ENCODE measurements at regions not wholly inside any gene's neighbourhood (a gene's known extent, or its start where the extent isn't known, plus 50 kb on each side); places are given as distances from the start of the nearest gene placed in this dataset.

GRCh38 chr15:31230630-31231485 lies 95.8 kb upstream of the KLF13 start:
- no peak overlapping the region for H3K27ac ChIP-seq (ENCODE audit: low read depth, low read length)

DNA sequence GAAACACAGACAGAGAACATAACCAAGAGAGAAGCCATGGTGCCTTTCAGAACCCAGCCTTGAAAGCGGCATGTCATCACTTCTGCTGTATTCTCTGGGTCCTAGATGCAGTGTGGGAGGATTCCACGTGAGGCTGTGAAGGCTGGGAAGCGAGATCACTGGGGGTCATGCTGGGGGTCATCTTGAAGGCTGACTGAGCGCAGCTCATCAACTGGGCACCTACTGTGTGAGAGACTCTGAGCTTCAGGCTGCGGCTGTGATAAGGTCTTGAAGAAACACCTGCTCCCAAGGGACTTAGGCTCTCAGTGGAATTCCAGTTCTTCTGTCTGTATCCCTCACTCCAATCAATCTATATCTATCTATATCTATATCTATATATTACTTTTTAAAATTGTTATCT lies 91.8 kb upstream of the KLF13 start:
- H3K27me3 ChIP-seq (ENCODE audit: control insufficient read depth in 2 of 2, insufficient read depth in 2 of 2, low read length in 2 of 2), result no peaks in the 10 kb centered on the region
- intact Hi-C loops (cut with micrococcal nuclease), result no loop called here
- ChIA-PET POLR2A (interaction anchor here (2.5 kb wide), 1 partner anchor 19 kb away, joined by 6 read pairs; no protein-coding TSS in a partner anchor), CTCF (no interaction called here)
- ATAC-seq (no peak), DNase-seq (no peak)
- H3K4me1 ChIP-seq (ENCODE audit: control insufficient read depth in 2 of 2, insufficient read depth in 2 of 2, low read length in 2 of 2), result peaks cover 0 to 16% of the 10 kb centered on the region in 2 donors
- peaks cover 0 to 6% (median 0%) of the 10 kb centered on the region in 11 donors for H3K9me3 Mint-ChIP-seq
- H3K27ac Mint-ChIP-seq, result peak overlapping the region in 2 of 9 donors; percentile 23 to 82
- H3K4me1 Mint-ChIP-seq, result peaks cover 18 to 33% (median 21%) of the 10 kb centered on the region in 7 donors
- no peaks in the 10 kb centered on the region for H3K9me3 ChIP-seq (ENCODE audit: control insufficient read depth in 2 of 3, low read length in 3 of 3)
- H3K4me3 Mint-ChIP-seq, result no peak overlapping the region
- H3K4me3 ChIP-seq (ENCODE audit: low read length), result no peak overlapping the region
- no peaks in the 10 kb centered on the region for H3K36me3 ChIP-seq (ENCODE audit: control insufficient read depth in 2 of 3, insufficient read depth in 3 of 3, low read length in 3 of 3)
- no peaks in the 10 kb centered on the region for H3K36me3 Mint-ChIP-seq
- H3K27me3 Mint-ChIP-seq, result peaks cover 0 to 17% (median 0%) of the 10 kb centered on the region in 5 donors
- no peak overlapping the region for H3K27ac ChIP-seq (ENCODE audit: low read depth, low read length)

More at GRCh38 chr15:31230630-31231485, 95.8 kb upstream of the KLF13 start:
- no peaks in the 10 kb centered on the region for H3K27me3 ChIP-seq (ENCODE audit: control insufficient read depth in 2 of 2, insufficient read depth in 2 of 2, low read length in 2 of 2)
- ChIA-PET POLR2A (interaction anchor here (1.0 to 2.2 kb wide), 3 partner anchors 25 to 34 kb away, joined by 3 to 5 read pairs (median 4); no protein-coding TSS in a partner anchor), CTCF (interaction anchor here (1.3 kb wide), 1 partner anchor 16 kb away, joined by 3 read pairs; no protein-coding TSS in a partner anchor)
- peak overlapping the region in 1 of 9 donors; percentile 15 for H3K27ac Mint-ChIP-seq
- H3K9me3 Mint-ChIP-seq, result peaks cover 0 to 3% (median 0%) of the 10 kb centered on the region in 11 donors
- intact Hi-C loops (cut with micrococcal nuclease), result no loop called here
- no peak for DNase-seq
- H3K4me3 Mint-ChIP-seq, result no peak overlapping the region
- peak; percentile 73 for ATAC-seq
- H3K4me3 ChIP-seq (ENCODE audit: low read length), result no peak overlapping the region
- H3K36me3 ChIP-seq (ENCODE audit: control insufficient read depth in 2 of 3, insufficient read depth in 3 of 3, low read length in 3 of 3), result no peaks in the 10 kb centered on the region
- H3K27me3 Mint-ChIP-seq, result peaks cover 0 to 24% (median 0%) of the 10 kb centered on the region in 5 donors
- H3K9me3 ChIP-seq (ENCODE audit: control insufficient read depth in 2 of 3, low read length in 3 of 3), result no peaks in the 10 kb centered on the region
- H3K4me1 ChIP-seq (ENCODE audit: control insufficient read depth in 2 of 2, insufficient read depth in 2 of 2, low read length in 2 of 2), result no peaks in the 10 kb centered on the region
- peaks cover 0 to 20% (median 9%) of the 10 kb centered on the region in 7 donors for H3K4me1 Mint-ChIP-seq
- no peaks in the 10 kb centered on the region for H3K36me3 Mint-ChIP-seq

DNA sequence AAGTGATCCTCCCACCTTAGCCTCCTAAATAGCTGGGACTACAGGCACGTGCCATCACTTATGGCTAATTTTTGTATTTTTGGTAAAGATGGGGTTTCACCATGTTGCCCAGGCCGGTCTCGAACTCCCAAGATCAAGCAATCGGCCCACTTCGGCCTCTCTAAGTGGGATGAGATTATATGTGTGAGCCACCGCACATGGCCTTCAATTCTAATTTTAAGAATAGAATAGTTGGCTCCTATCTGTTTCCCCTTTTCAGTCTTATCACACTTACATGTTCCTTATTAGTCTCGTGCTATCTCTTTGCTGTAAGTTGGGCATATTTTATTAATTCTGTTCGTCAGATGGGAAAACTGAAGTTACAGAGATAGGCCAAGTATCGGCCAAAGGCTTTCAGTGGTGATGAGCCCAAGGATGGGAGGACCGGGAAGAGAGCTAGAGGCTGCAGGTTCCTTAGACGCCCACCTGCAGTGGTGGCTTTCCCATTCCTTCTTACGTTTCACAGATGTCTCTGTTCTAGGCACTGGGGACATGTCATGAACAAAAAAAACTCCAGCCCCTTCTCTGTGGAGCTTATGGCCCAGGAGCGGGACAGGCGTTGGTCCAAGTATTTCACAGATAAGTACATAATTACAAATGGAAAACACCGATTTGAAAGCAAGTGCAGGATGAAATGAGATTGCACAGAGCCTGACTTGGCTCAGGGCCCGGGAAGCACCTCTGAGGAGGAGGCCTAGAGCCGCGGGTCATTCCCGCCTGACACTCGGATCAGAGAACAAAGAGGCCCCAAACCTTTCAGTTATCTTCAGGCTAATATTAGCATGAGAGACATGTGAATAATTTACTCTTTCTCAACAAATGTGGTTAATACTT lies 91.1 kb upstream of the KLF13 start:
- no peaks in the 10 kb centered on the region for H3K27me3 ChIP-seq (ENCODE audit: control insufficient read depth in 2 of 2, insufficient read depth in 2 of 2, low read length in 2 of 2)
- Mint-ChIP-seq H3K27ac (peak overlapping the region in 1 of 9 donors; percentile 23), H3K4me3 (no peak overlapping the region), H3K9me3 (peaks cover 0 to 6% (median 0%) of the 10 kb centered on the region in 11 donors), H3K4me1 (peaks cover 21 to 36% (median 24%) of the 10 kb centered on the region in 7 donors), H3K36me3 (peaks cover 0 to 2% (median 0%) of the 10 kb centered on the region in 5 donors), H3K27me3 (peaks cover 0 to 17% (median 0%) of the 10 kb centered on the region in 5 donors)
- peaks cover 0 to 16% of the 10 kb centered on the region in 2 donors for H3K4me1 ChIP-seq (ENCODE audit: control insufficient read depth in 2 of 2, insufficient read depth in 2 of 2, low read length in 2 of 2)
- DNase-seq (no peak), ATAC-seq (no peak)
- intact Hi-C loops (cut with micrococcal nuclease), result no loop called here
- no peak overlapping the region for H3K4me3 ChIP-seq (ENCODE audit: low read length)
- no peaks in the 10 kb centered on the region for H3K36me3 ChIP-seq (ENCODE audit: control insufficient read depth in 2 of 3, insufficient read depth in 3 of 3, low read length in 3 of 3)
- ChIA-PET POLR2A (interaction anchor here (1.1 to 2.5 kb wide), 2 partner anchors 11 to 18 kb away, joined by 3 to 6 read pairs; no protein-coding TSS in a partner anchor), CTCF (interaction anchor here (1.1 kb wide), 1 partner anchor 28 kb away, joined by 3 read pairs; no protein-coding TSS in a partner anchor)
- H3K27ac ChIP-seq (ENCODE audit: low read depth, low read length), result no peak overlapping the region
- no peaks in the 10 kb centered on the region for H3K9me3 ChIP-seq (ENCODE audit: control insufficient read depth in 2 of 3, low read length in 3 of 3)

GRCh38 chr15:31236184-31237042 lies 90.2 kb upstream of the KLF13 start:
- no peak for ATAC-seq
- Mint-ChIP-seq H3K4me1 (peaks cover 25 to 40% (median 29%) of the 10 kb centered on the region in 7 donors), H3K4me3 (no peak overlapping the region), H3K27me3 (peaks cover 0 to 14% (median 0%) of the 10 kb centered on the region in 5 donors), H3K36me3 (peaks cover 0 to 6% (median 0%) of the 10 kb centered on the region in 5 donors), H3K9me3 (peaks cover 0 to 9% (median 0%) of the 10 kb centered on the region in 11 donors), H3K27ac (peak overlapping the region in 1 of 9 donors; percentile 23)
- no peaks in the 10 kb centered on the region for H3K27me3 ChIP-seq (ENCODE audit: control insufficient read depth in 2 of 2, insufficient read depth in 2 of 2, low read length in 2 of 2)
- no peak overlapping the region for H3K4me3 ChIP-seq (ENCODE audit: low read length)
- peaks cover 3 to 19% of the 10 kb centered on the region in 2 donors for H3K4me1 ChIP-seq (ENCODE audit: control insufficient read depth in 2 of 2, insufficient read depth in 2 of 2, low read length in 2 of 2)
- ChIA-PET CTCF (interaction anchor here (1.1 kb wide), 1 partner anchor 27 kb away, joined by 3 read pairs; no protein-coding TSS in a partner anchor), POLR2A (interaction anchor here (0.9 to 9.0 kb wide), 5 partner anchors 10 to 198 kb away, joined by 3 to 59 read pairs (median 3); no protein-coding TSS in a partner anchor)
- intact Hi-C loops (cut with micrococcal nuclease), result no loop called here
- H3K9me3 ChIP-seq (ENCODE audit: control insufficient read depth in 2 of 3, low read length in 3 of 3), result no peaks in the 10 kb centered on the region
- H3K36me3 ChIP-seq (ENCODE audit: control insufficient read depth in 2 of 3, insufficient read depth in 3 of 3, low read length in 3 of 3), result no peaks in the 10 kb centered on the region
- DNase-seq, result no peak
- H3K27ac ChIP-seq (ENCODE audit: low read depth, low read length), result no peak overlapping the region

DNA sequence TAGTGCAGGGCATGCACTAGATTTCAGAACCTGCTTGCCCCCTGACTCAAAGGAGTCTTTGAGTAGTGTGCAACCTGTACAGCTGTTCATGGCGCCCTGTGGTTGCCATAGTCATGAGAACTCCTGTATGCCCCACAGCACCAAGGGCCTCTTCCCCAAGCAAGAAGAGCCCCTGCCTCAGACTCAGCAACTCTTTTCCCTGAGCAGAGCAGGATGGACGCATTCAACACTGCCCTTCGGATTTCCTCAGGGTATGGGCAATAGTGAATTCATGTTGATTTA lies 89.7 kb upstream of the KLF13 start:
- H3K4me1 ChIP-seq (ENCODE audit: control insufficient read depth in 2 of 2, insufficient read depth in 2 of 2, low read length in 2 of 2), result peaks cover 9 to 25% of the 10 kb centered on the region in 2 donors
- no peak overlapping the region for H3K27ac ChIP-seq (ENCODE audit: low read depth, low read length)
- Mint-ChIP-seq H3K36me3 (peaks cover 0 to 12% (median 4%) of the 10 kb centered on the region in 5 donors), H3K27ac (peak overlapping the region in 1 of 9 donors; percentile 38), H3K4me1 (peaks cover 31 to 42% (median 35%) of the 10 kb centered on the region in 7 donors), H3K4me3 (no peak overlapping the region), H3K9me3 (peaks cover 0 to 8% (median 0%) of the 10 kb centered on the region in 11 donors), H3K27me3 (peaks cover 0 to 9% (median 0%) of the 10 kb centered on the region in 5 donors)
- H3K27me3 ChIP-seq (ENCODE audit: control insufficient read depth in 2 of 2, insufficient read depth in 2 of 2, low read length in 2 of 2), result no peaks in the 10 kb centered on the region
- POLR2A ChIA-PET, result interaction anchor here (0.9 to 9.0 kb wide), 5 partner anchors 9 to 197 kb away, joined by 3 to 59 read pairs (median 3); partner anchors contain the start of gene KLF13
- ATAC-seq, result no peak
- no peak overlapping the region for H3K4me3 ChIP-seq (ENCODE audit: low read length)
- DNase-seq, result no peak
- no peaks in the 10 kb centered on the region for H3K36me3 ChIP-seq (ENCODE audit: control insufficient read depth in 2 of 3, insufficient read depth in 3 of 3, low read length in 3 of 3)
- CTCF ChIA-PET, result no interaction called here
- intact Hi-C loops (cut with micrococcal nuclease), result no loop called here
- no peaks in the 10 kb centered on the region for H3K9me3 ChIP-seq (ENCODE audit: control insufficient read depth in 2 of 3, low read length in 3 of 3)

Measured in naive thymus-derived CD4-positive, alpha-beta T cell (primary cell).